Activated T-cell treated with anti-CD3 and anti-CD28 coated beads, Interleukin-2, amount 50 U/mL, for 4 hours (primary cell): ENCODE measurements at regions not wholly inside any gene's neighbourhood (a gene's known extent, or its start where the extent isn't known, plus 50 kb on each side); places are given as distances from the start of the nearest gene placed in this dataset.
"Not testable (repeated sequence)": the region's sequence is repeated elsewhere in the genome, so short reads cannot be mapped to it uniquely, and the experiment has no call there.

Experiments
- ATAC-seq, 2 donors: fragments of 200-7000 bp; cut with Tn5 transposase; one replicate each; pipeline ENCODE4 v1.10.0; 2021
- DNase-seq: peaks from one replicate; pipeline ENCODE4 v3.0.0-alpha.2; 2020
- H3K27me3 Mint-ChIP-seq: one replicate; pipeline ENCODE4 v1.8.0; 2021; ENCODE audit warnings: low read depth, mixed read lengths
- H3K36me3 Mint-ChIP-seq: one replicate; pipeline ENCODE4 v1.8.0; 2022; ENCODE audit warnings: mixed read lengths; ENCODE audit not compliant: insufficient read depth
- H3K4me1 Mint-ChIP-seq: one replicate; pipeline ENCODE4 v1.8.0; 2021; ENCODE audit warnings: low read depth, mixed read lengths
- H3K4me3 Mint-ChIP-seq: one replicate; pipeline ENCODE4 v1.8.0; 2021; ENCODE audit warnings: mild to moderate bottlenecking, moderate library complexity, mixed read lengths
- H3K9me3 Mint-ChIP-seq: one replicate; pipeline ENCODE4 v1.8.0; 2021; ENCODE audit warnings: mixed read lengths

- no peaks in the 10 kb centered on the region for H3K36me3 Mint-ChIP-seq
- H3K4me3 Mint-ChIP-seq = no peak overlapping the region
- DNase-seq = no peak
- H3K27me3 Mint-ChIP-seq = no peaks in the 10 kb centered on the region
- no peaks in the 10 kb centered on the region for H3K9me3 Mint-ChIP-seq
- ATAC-seq = no peak
- peaks cover 6% of the 10 kb centered on the region for H3K4me1 Mint-ChIP-seq
Observed at GRCh38 chrX:150256297-150256650, 106.8 kb upstream of the MAMLD1 start.

GRCh38 chrX:150257353-150258175 is 105.6 kb upstream of the MAMLD1 start:
- no peak for DNase-seq
- Mint-ChIP-seq H3K27me3 (no peaks in the 10 kb centered on the region), H3K36me3 (no peaks in the 10 kb centered on the region), H3K9me3 (no peaks in the 10 kb centered on the region), H3K4me3 (no peak overlapping the region), H3K4me1 (peaks cover 6% of the 10 kb centered on the region)
- no peak for ATAC-seq

GRCh38 chrX:150258176-150258425 is 105.0 kb upstream of the MAMLD1 start:
- H3K36me3 Mint-ChIP-seq = no peaks in the 10 kb centered on the region
- H3K27me3 Mint-ChIP-seq = peaks cover 1% of the 10 kb centered on the region
- ATAC-seq (no peak), DNase-seq (no peak)
- H3K4me1 Mint-ChIP-seq = peaks cover 6% of the 10 kb centered on the region
- no peak overlapping the region for H3K4me3 Mint-ChIP-seq
- no peaks in the 10 kb centered on the region for H3K9me3 Mint-ChIP-seq

GRCh38 chrX:150258463-150259430 is 104.4 kb upstream of the MAMLD1 start:
- Mint-ChIP-seq H3K4me1 (peaks cover 6% of the 10 kb centered on the region), H3K4me3 (no peak overlapping the region), H3K9me3 (no peaks in the 10 kb centered on the region), H3K36me3 (no peaks in the 10 kb centered on the region), H3K27me3 (peaks cover 1% of the 10 kb centered on the region)
- no peak for DNase-seq
- ATAC-seq = no peak

- Mint-ChIP-seq H3K4me1 (no peaks in the 10 kb centered on the region), H3K27me3 (peaks cover 1% of the 10 kb centered on the region), H3K9me3 (no peaks in the 10 kb centered on the region), H3K4me3 (no peak overlapping the region), H3K36me3 (no peaks in the 10 kb centered on the region)
- DNase-seq (no peak), ATAC-seq (no peak)
Observed at GRCh38 chrX:150262456-150262855, 100.7 kb upstream of the MAMLD1 start.

- DNase-seq (no peak), ATAC-seq (no peak)
- Mint-ChIP-seq H3K36me3 (no peaks in the 10 kb centered on the region), H3K4me1 (no peaks in the 10 kb centered on the region), H3K9me3 (no peaks in the 10 kb centered on the region), H3K4me3 (no peak overlapping the region), H3K27me3 (no peaks in the 10 kb centered on the region)
Observed at GRCh38 chrX:150268839-150269355, 94.2 kb upstream of the MAMLD1 start.

- Mint-ChIP-seq H3K4me1 (no peaks in the 10 kb centered on the region), H3K36me3 (no peaks in the 10 kb centered on the region), H3K27me3 (no peaks in the 10 kb centered on the region), H3K4me3 (no peak overlapping the region), H3K9me3 (no peaks in the 10 kb centered on the region)
- ATAC-seq = no peak
- no peak for DNase-seq
Observed at GRCh38 chrX:150269605-150270254, 93.4 kb upstream of the MAMLD1 start.

GRCh38 chrX:150270622-150271021 is 92.5 kb upstream of the MAMLD1 start:
- H3K4me3 Mint-ChIP-seq = no peak overlapping the region

GRCh38 chrX:150273575-150274294 is 89.4 kb upstream of the MAMLD1 start:
- not testable (repeated sequence) for H3K4me3 Mint-ChIP-seq, H3K27me3 Mint-ChIP-seq, H3K4me1 Mint-ChIP-seq

More at GRCh38 chrX:150270622-150271021, 92.5 kb upstream of the MAMLD1 start:
- Mint-ChIP-seq H3K27me3 (no peaks in the 10 kb centered on the region), H3K4me1 (no peaks in the 10 kb centered on the region), H3K36me3 (no peaks in the 10 kb centered on the region), H3K9me3 (no peaks in the 10 kb centered on the region)
- no peak for ATAC-seq
- no peak for DNase-seq

GRCh38 chrX:150282953-150283352 is 80.2 kb upstream of the MAMLD1 start:
- peaks cover 13% of the 10 kb centered on the region for H3K27me3 Mint-ChIP-seq
- H3K9me3 Mint-ChIP-seq = no peaks in the 10 kb centered on the region
- H3K36me3 Mint-ChIP-seq = no peaks in the 10 kb centered on the region
- no peak for DNase-seq
- no peak for ATAC-seq
- H3K4me3 Mint-ChIP-seq = no peak overlapping the region
- H3K4me1 Mint-ChIP-seq = no peaks in the 10 kb centered on the region

More at GRCh38 chrX:150273575-150274294, 89.4 kb upstream of the MAMLD1 start:
- ATAC-seq, DNase-seq, H3K36me3 Mint-ChIP-seq, H3K9me3 Mint-ChIP-seq: not testable (repeated sequence)

- ATAC-seq (no peak), DNase-seq (no peak)
- no peak overlapping the region for H3K4me3 Mint-ChIP-seq
Observed at GRCh38 chrX:150291014-150291413, 72.1 kb upstream of the MAMLD1 start.

GRCh38 chrX:150293311-150294013 is 69.7 kb upstream of the MAMLD1 start:
- Mint-ChIP-seq H3K36me3 (no peaks in the 10 kb centered on the region), H3K4me1 (no peaks in the 10 kb centered on the region), H3K27me3 (no peaks in the 10 kb centered on the region), H3K9me3 (no peaks in the 10 kb centered on the region), H3K4me3 (no peak overlapping the region)
- ATAC-seq (no peak), DNase-seq (no peak)

More at GRCh38 chrX:150291014-150291413, 72.1 kb upstream of the MAMLD1 start:
- Mint-ChIP-seq H3K27me3 (no peaks in the 10 kb centered on the region), H3K9me3 (no peaks in the 10 kb centered on the region), H3K4me1 (no peaks in the 10 kb centered on the region), H3K36me3 (no peaks in the 10 kb centered on the region)

- DNase-seq (no peak), ATAC-seq (no peak)
- H3K4me1 Mint-ChIP-seq = no peaks in the 10 kb centered on the region
- H3K27me3 Mint-ChIP-seq = no peaks in the 10 kb centered on the region
- no peak overlapping the region for H3K4me3 Mint-ChIP-seq
- no peaks in the 10 kb centered on the region for H3K36me3 Mint-ChIP-seq
- no peaks in the 10 kb centered on the region for H3K9me3 Mint-ChIP-seq
Observed at GRCh38 chrX:150298841-150299551, 64.1 kb upstream of the MAMLD1 start.
